Spleen (tissue), 11 donors: ENCODE measurements at regions not wholly inside any gene's neighbourhood (a gene's known extent, or its start where the extent isn't known, plus 50 kb on each side); places are given as distances from the start of the nearest gene placed in this dataset.
"Not testable (repeated sequence)": the region's sequence is repeated elsewhere in the genome, so short reads cannot be mapped to it uniquely, and the experiment has no call there.

Experiments
- DNase-seq: peaks from one replicate; pipeline ENCODE4 v3.0.0-alpha.2; 2020
- H3K27ac ChIP-seq, 8 donors: fragments of 200-600 bp; sonication (generic) in 7 of 8; 1 replicate in 4 of 8; 2 replicates in 4 of 8; pipeline versions ENCODE4 v1.5.0 to v1.8.0; 2016 to 2021; ENCODE audit warnings: inconsistent platforms in 4 of 8, mild to moderate bottlenecking in 4 of 8, moderate library complexity in 1 of 8
- H3K27me3 ChIP-seq, 7 donors: fragments of 200-600 bp; sonication (generic) in 6 of 7; replicated peaks in 1 of 7; 1 replicate in 4 of 7; 2 replicates in 3 of 7; pipeline versions ENCODE4 v1.5.0 to v1.8.0; 2016 to 2021; ENCODE audit warnings: inconsistent platforms in 3 of 7, mild to moderate bottlenecking in 1 of 7
- H3K36me3 ChIP-seq, 6 donors: fragments of 200-600 bp; sonication (generic) in 5 of 6; 1 replicate in 4 of 6; 2 replicates in 2 of 6; pipeline versions ENCODE4 v1.5.0 to v1.8.0; 2016 to 2021; ENCODE audit warnings: inconsistent platforms in 2 of 6
- H3K4me1 ChIP-seq, 6 donors: fragments of 200-600 bp; sonication (generic) in 5 of 6; 1 replicate in 3 of 6; 2 replicates in 3 of 6; pipeline versions ENCODE4 v1.5.0 to v1.8.0; 2016 to 2021; ENCODE audit warnings: inconsistent platforms in 3 of 6
- H3K4me3 ChIP-seq, 8 donors: fragments of 200-600 bp; sonication (generic) in 7 of 8; 1 replicate in 4 of 8; 2 replicates in 4 of 8; pipeline versions ENCODE4 v1.5.0 to v1.8.0; 2016 to 2021; ENCODE audit warnings: inconsistent platforms in 4 of 8, mild to moderate bottlenecking in 4 of 8, moderate library complexity in 2 of 8
- H3K9me3 ChIP-seq, 8 donors: fragments of 200-600 bp; sonication (generic) in 7 of 8; 1 replicate in 4 of 8; 2 replicates in 4 of 8; pipeline versions ENCODE4 v1.5.0 to v1.8.0; 2016 to 2021; ENCODE audit warnings: inconsistent platforms in 4 of 8
- CTCF ChIP-seq, 11 experiments: fragments of 200-600 bp in 7 of 11; fragments of 450-650 bp in 4 of 11; sonication (generic) in 4 of 11; IDR thresholded peaks in 8 of 11; conservative IDR thresholded peaks in 3 of 11; 1 replicate in 7 of 11; 2 replicates in 4 of 11; pipeline versions ENCODE4 v1.4.0 to v1.8.0; 2016 to 2021; ENCODE audit warnings: antibody characterized with exemption in 11 of 11, inconsistent platforms in 4 of 11, mild to moderate bottlenecking in 1 of 11
- POLR2A ChIP-seq, 3 donors: fragments of 450-650 bp; IDR thresholded peaks; one replicate each; pipeline ENCODE4 v1.5.1; 2017; ENCODE audit warnings: antibody characterized with exemption in 3 of 3, mild to moderate bottlenecking in 1 of 3
- POLR2AphosphoS5 ChIP-seq, 3 donors: sonication (generic); formaldehyde crosslinking; IDR thresholded peaks; one replicate each; pipeline ENCODE4 v1.5.1; 2017; ENCODE audit warnings: antibody characterized with exemption in 3 of 3
- WGBS, 5 donors: extraction: QIAGEN DNeasy Blood & Tissue Kit in 3 of 5; methylation state at CpG; one replicate each; pipeline versions ENCODE4 v1.1.5 to v1.1.7; 2013 to 2018; 5-methylcytosine and 5-hydroxymethylcytosine counted together
- intact Hi-C: fragments of 100-400 bp; cut with DNase I; formaldehyde crosslinking; loops from one replicate; pipeline ENCODE4 v1.15.0; 2023; ENCODE audit warnings: low total_unique reads
- donor health status: healthy with polysubstance abuse.
- donor health status: DM: no; HTN: no; CAD: no; lungs with moderate emphysema.
- donor health status: DM: no; HTN: no; CAD: no.
- donor health status: Bipolar disorder and iron deficiency.
- donor health status: healthy.
- donor health status: DM: no; HTN: no; CAD: no.
- donor health status: DM: yes; HTN: yes; CAD: no.

GRCh38 chr9:12424243-12424642 lies 268.9 kb upstream of the TYRP1 start:
- Histone ChIP-seq H3K4me3 (no peak overlapping the region), H3K27ac (no peak overlapping the region), H3K36me3 (no peaks in the 10 kb centered on the region), H3K4me1 (no peaks in the 10 kb centered on the region), H3K9me3 (no peaks in the 10 kb centered on the region), H3K27me3 (no peaks in the 10 kb centered on the region)
- intact Hi-C loops: no loop called here
- DNase-seq: no peak
- 62 to 74% (median 69%) methylated on average over 4 of the region's 4 CpGs for WGBS, 5 donors
- TF ChIP-seq CTCF (IDR thresholded peaks at IDR 0.05 in 8 of 11, conservative IDR thresholded peaks at IDR 0.05 in 3 of 11) (no peak), POLR2AphosphoS5 (IDR thresholded peaks at IDR 0.05) (no peak), POLR2A (IDR thresholded peaks at IDR 0.05) (no peak)

- no peak for DNase-seq
Observed at GRCh38 chr9:12425878-12426864, 267.0 kb upstream of the TYRP1 start.

DNA sequence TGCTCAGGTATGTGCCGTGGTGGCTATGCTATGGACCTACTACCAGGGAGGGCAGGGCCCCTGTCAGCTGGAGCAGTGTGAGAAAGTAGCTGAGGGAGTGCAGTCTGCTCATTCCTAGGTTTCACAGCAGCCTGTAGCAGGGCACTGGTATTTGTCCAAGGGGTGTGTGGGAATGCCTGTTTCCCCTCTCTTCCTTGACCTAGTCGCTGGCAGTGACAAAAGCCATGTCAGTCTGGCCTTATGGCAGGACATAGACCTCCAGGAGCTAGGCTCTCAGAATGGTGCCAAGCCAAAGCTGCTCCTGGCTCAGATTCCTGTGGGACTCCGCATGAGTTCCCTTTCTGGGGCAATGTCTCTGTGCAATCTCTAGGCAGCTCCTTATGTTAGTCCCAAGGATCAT lies 253.9 kb upstream of the TYRP1 start:
- H3K27ac ChIP-seq: no peak overlapping the region
- peaks cover 0 to 17% (median 4%) of the 10 kb centered on the region in 8 donors for H3K9me3 ChIP-seq
- intact Hi-C loops: no loop called here
- no peak overlapping the region for H3K4me3 ChIP-seq
- no peak for DNase-seq
- no peaks in the 10 kb centered on the region for H3K27me3 ChIP-seq
- TF ChIP-seq CTCF (IDR thresholded peaks at IDR 0.05 in 8 of 11, conservative IDR thresholded peaks at IDR 0.05 in 3 of 11) (no peak), POLR2AphosphoS5 (IDR thresholded peaks at IDR 0.05) (no peak), POLR2A (IDR thresholded peaks at IDR 0.05) (no peak)
- no peaks in the 10 kb centered on the region for H3K4me1 ChIP-seq
- no peaks in the 10 kb centered on the region for H3K36me3 ChIP-seq
- WGBS, 5 donors: 80 to 92% (median 86%) methylated on average over 3 of the region's 3 CpGs

More at GRCh38 chr9:12425878-12426864, 267.0 kb upstream of the TYRP1 start:
- 46 to 52% (median 47%) methylated on average over 8 of the region's 8 CpGs for WGBS, 5 donors
- Histone ChIP-seq H3K27me3 (no peaks in the 10 kb centered on the region), H3K4me3 (no peak overlapping the region), H3K27ac (no peak overlapping the region), H3K9me3 (no peaks in the 10 kb centered on the region), H3K4me1 (no peaks in the 10 kb centered on the region), H3K36me3 (no peaks in the 10 kb centered on the region)
- TF ChIP-seq POLR2A (IDR thresholded peaks at IDR 0.05) (no peak), POLR2AphosphoS5 (IDR thresholded peaks at IDR 0.05) (no peak), CTCF (IDR thresholded peaks at IDR 0.05 in 8 of 11, conservative IDR thresholded peaks at IDR 0.05 in 3 of 11) (no peak)
- intact Hi-C loops: no loop called here

DNA sequence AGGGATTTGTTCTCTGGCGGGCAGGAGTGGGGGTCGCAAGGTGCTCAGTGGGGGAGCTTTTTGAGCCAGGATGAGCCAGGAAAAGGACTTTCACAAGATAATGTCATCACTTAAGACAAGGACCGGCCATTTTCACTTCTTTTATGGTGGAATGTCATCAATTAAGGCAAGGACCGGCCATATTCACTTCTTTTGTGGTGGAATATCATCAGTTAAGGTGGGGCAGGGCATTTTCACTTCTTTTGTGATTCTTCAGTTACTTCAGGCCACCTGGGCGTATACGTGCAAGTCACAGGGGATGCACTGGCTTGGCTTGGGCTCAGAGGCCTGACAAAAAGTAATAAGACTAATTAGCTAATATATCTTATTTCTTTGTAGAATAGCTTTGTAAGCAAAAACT lies 252.1 kb upstream of the TYRP1 start:
- H3K4me1 ChIP-seq, H3K27ac ChIP-seq, H3K27me3 ChIP-seq, H3K4me3 ChIP-seq, intact Hi-C loops, DNase-seq, H3K36me3 ChIP-seq: not testable (repeated sequence)
- peaks cover 0 to 15% (median 2%) of the 10 kb centered on the region in 8 donors for H3K9me3 ChIP-seq
- 66 to 82% (median 78%) methylated on average over 6 of the region's 6 CpGs for WGBS, 5 donors
